NT2/D1 (cell line): ENCODE measurements at regions not wholly inside any gene's neighbourhood (a gene's known extent, or its start where the extent isn't known, plus 50 kb on each side); places are given as distances from the start of the nearest gene placed in this dataset.

ENCODE experiments used
- DNase-seq: peaks from one replicate; pipeline ENCODE4 v3.0.0-alpha.2; 2011; ENCODE audit warnings: low read depth, low spot score
- H3K27me3 ChIP-seq: 2 replicates; pipeline ENCODE4 v1.6.0; 2011; ENCODE audit warnings: mild to moderate bottlenecking; ENCODE audit not compliant: insufficient read length, insufficient read depth
- H3K36me3 ChIP-seq: 2 replicates; pipeline ENCODE4 v1.6.1; 2011; ENCODE audit warnings: mild to moderate bottlenecking, low read length, mixed read lengths; ENCODE audit not compliant: insufficient read depth, insufficient read length
- H3K4me1 ChIP-seq: 2 replicates; pipeline ENCODE4 v1.5.1; 2011; ENCODE audit not compliant: insufficient read depth, insufficient read length
- H3K4me3 ChIP-seq: 2 replicates; pipeline ENCODE4 v1.5.1; 2011; ENCODE audit warnings: low read depth; ENCODE audit not compliant: insufficient read length
- H3K9ac ChIP-seq: 2 replicates; pipeline ENCODE4 v1.6.0; 2011; ENCODE audit warnings: low read depth; ENCODE audit not compliant: insufficient read length
- H3K9me3 ChIP-seq: 2 replicates; pipeline ENCODE4 v1.5.1; 2011; ENCODE audit warnings: mild to moderate bottlenecking, low read length; ENCODE audit not compliant: insufficient read depth
- SUZ12 ChIP-seq: IDR thresholded peaks from 2 replicates; pipeline ENCODE4 v1.6.1; 2011; ENCODE audit not compliant: insufficient read length, insufficient read depth; ENCODE audit errors: extremely low read depth
- YY1 ChIP-seq: IDR thresholded peaks from 2 replicates; pipeline ENCODE4 v1.6.1; 2011; ENCODE audit not compliant: insufficient read length, insufficient read depth
- ZNF274 ChIP-seq: IDR thresholded peaks from 2 replicates; pipeline ENCODE4 v1.6.1; 2011; ENCODE audit warnings: mild to moderate bottlenecking, low read depth, low read length

DNA sequence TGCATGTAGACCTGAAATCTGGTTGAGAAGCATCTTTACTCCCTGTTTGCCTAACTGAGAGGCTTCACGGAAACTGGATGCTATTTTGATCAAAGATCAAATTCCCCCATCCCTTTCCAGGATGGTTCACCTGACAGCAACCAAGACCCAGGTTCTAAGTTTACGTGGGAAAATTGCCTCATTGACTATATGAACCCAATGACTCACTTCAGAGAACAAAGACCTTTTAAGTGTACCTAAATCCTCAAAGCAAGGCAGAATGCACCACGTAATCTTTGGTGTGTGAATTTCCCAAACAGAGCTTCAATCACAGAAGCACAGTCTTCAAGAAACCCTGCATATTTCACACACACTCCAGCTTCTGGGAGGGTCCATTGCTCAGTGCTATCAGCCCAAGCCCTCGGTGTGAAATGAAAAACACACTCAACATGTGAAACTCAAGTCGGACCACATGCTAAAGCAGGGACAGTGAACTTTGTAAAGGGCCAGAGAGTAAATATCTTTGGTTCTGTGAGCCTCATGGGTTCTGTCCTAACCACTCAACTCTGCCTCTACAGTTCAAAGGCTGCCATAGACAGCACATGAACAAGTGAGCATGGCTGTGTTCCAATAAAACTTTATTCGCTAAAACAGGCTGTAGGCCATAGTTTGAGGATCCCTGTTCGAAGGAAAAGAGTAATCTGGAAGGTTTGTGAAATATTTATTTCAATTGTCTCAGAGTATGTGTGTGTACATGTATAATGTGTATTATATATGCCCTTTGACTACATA lies 275.6 kb upstream of the FOXK1 start:
- Histone ChIP-seq H3K4me3 (no peak overlapping the region), H3K9me3 (no peaks in the 10 kb centered on the region; the same call in 1 of the 2 replicates), H3K4me1 (no peaks in the 10 kb centered on the region), H3K36me3 (no peaks in the 10 kb centered on the region), H3K9ac (no peak overlapping the region), H3K27me3 (peaks cover 12% of the 10 kb centered on the region)
- no peak for DNase-seq
- no peak for TF ChIP-seq YY1
- TF ChIP-seq ZNF274: no peak
- no peak for TF ChIP-seq SUZ12

DNA sequence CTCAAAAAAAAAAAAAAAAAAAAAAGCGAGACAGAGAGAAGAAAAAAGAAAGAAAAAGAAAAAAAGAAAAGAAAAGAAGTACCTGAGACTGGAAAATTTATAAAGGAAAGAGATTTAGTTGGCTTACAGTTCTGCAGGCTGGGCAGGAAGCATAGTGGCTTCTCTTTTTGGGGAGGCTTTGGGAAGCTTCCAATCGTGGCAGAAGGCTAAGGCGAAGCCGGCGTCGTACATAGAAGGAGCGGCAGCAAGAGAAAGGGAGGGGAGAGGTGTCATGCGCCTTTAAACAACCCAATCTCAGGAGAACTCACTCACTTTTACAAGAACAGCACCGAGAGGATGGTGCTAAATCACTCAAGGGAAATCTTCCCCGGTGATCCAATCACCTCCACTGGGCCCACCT lies 272.1 kb upstream of the FOXK1 start:
- no peak overlapping the region for H3K9ac ChIP-seq

DNA sequence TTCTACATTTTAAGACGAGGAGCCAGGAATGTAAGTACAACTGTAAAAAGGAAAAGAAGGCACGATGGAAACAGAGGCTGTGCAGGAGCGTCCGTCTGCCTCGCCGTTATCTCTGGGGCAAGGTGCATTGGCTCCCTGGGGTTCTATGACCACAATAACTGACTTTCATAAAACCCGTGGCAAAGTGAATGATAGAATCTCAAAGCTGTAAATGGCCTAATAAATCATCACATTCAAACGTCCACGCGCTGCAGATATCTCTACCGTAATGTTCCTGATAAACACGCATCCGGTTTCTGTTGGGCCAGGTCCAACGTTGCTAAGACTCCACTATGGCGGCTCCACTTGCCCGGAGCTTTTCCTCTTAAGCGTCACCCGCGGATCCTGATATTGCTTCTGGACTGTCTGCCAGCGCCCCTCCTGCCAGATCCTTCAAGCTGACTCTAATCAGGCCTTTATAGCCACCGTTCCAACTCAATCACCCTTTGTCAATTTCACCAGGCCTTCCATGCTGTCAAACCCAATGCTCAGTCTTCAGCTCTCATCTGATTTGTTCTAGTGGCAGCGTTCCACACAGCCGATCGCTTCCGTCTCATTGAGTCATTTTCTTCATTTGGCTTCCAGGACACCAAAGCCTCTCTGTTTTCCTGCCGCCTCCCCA lies 265.6 kb upstream of the FOXK1 start:
- H3K9me3 ChIP-seq: peaks cover 10% of the 10 kb centered on the region
- TF ChIP-seq SUZ12: no peak
- no peak for TF ChIP-seq YY1
- TF ChIP-seq ZNF274: no peak
- no peak overlapping the region for H3K9ac ChIP-seq
- no peaks in the 10 kb centered on the region for H3K27me3 ChIP-seq
- H3K4me3 ChIP-seq: no peak overlapping the region
- no peaks in the 10 kb centered on the region for H3K4me1 ChIP-seq
- DNase-seq: no peak
- H3K36me3 ChIP-seq: no peaks in the 10 kb centered on the region

More for the DNA sequence above, 272.1 kb upstream of the FOXK1 start:
- Histone ChIP-seq H3K4me1 (no peaks in the 10 kb centered on the region), H3K4me3 (no peak overlapping the region), H3K9me3 (no peaks in the 10 kb centered on the region), H3K27me3 (peaks cover 12% of the 10 kb centered on the region), H3K36me3 (no peaks in the 10 kb centered on the region)
- no peak for DNase-seq
- TF ChIP-seq SUZ12 (no peak), YY1 (no peak)

DNA sequence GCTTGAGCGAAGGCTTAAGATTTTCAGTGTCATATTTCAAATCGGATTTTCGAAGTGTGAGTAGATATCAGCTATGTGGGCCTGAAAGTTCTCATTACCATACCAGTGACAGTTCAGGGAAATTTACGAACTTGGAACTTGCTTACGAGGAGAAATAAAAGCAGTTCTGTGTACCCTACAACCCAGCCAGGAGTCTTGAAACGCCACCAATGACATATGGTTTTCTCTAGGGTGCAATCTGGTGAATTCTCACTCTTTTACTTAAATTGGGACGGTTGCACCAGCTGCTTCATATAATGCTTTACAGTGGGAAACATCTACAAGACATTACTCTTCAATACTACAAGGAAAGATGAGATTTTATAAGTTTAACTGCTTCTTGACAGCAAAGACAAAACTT lies 253.6 kb upstream of the FOXK1 start:
- Histone ChIP-seq H3K9me3 (peaks cover 2% of the 10 kb centered on the region; the same call in 1 of the 2 replicates), H3K9ac (no peak overlapping the region), H3K4me1 (no peaks in the 10 kb centered on the region), H3K27me3 (no peaks in the 10 kb centered on the region), H3K36me3 (no peaks in the 10 kb centered on the region), H3K4me3 (no peak overlapping the region)
- no peak for TF ChIP-seq SUZ12
- no peak for TF ChIP-seq YY1
- no peak for TF ChIP-seq ZNF274
- no peak for DNase-seq

DNA sequence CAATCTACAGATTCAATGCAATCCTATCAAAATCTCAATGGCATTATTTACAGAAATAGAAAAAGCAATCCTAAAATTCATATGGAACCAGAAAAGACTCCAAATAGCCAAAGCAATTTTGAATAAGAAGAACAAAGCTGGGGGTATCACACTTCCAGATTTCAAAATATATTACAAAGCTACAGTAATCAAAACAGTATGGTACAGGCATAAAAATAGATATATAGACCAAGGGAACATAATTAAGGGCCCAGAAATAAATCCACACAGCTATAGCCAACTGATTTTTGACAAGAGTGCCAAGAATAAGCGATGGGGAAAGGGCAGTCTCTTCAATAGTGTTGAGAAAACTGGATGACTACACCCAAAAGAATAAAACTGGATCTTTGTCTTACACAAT lies 251.9 kb upstream of the FOXK1 start:
- TF ChIP-seq SUZ12: no peak
- no peak for DNase-seq

DNA sequence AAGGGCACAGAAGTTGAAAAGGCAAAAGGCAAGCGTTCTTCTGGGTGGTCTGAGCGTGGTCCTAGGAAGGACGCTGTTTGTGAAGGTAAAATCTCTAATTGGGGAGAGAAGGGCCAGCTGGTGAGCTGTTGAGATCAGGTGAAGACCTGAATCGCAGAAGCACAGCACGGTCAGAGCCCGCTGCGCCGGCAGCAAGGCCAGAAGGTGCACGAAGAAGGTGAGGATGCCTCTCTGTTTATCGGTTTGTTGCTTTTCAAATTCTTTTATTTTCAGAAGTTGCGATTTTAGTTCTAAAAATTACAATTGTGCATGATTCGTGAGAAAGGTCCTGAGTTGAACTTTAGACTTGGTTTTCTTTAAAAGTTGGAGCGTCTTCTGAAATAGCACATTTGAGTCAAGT lies 247.8 kb upstream of the FOXK1 start:
- Histone ChIP-seq H3K9ac (no peak overlapping the region), H3K36me3 (no peaks in the 10 kb centered on the region), H3K27me3 (no peaks in the 10 kb centered on the region), H3K4me1 (no peaks in the 10 kb centered on the region), H3K4me3 (no peak overlapping the region), H3K9me3 (no peaks in the 10 kb centered on the region)
- no peak for DNase-seq
- TF ChIP-seq YY1: no peak
- TF ChIP-seq SUZ12: no peak
- no peak for TF ChIP-seq ZNF274

More for the DNA sequence above, 251.9 kb upstream of the FOXK1 start:
- Histone ChIP-seq H3K4me3 (no peak overlapping the region), H3K9ac (no peak overlapping the region), H3K27me3 (no peaks in the 10 kb centered on the region), H3K9me3 (no peaks in the 10 kb centered on the region), H3K4me1 (no peaks in the 10 kb centered on the region), H3K36me3 (no peaks in the 10 kb centered on the region)

DNA sequence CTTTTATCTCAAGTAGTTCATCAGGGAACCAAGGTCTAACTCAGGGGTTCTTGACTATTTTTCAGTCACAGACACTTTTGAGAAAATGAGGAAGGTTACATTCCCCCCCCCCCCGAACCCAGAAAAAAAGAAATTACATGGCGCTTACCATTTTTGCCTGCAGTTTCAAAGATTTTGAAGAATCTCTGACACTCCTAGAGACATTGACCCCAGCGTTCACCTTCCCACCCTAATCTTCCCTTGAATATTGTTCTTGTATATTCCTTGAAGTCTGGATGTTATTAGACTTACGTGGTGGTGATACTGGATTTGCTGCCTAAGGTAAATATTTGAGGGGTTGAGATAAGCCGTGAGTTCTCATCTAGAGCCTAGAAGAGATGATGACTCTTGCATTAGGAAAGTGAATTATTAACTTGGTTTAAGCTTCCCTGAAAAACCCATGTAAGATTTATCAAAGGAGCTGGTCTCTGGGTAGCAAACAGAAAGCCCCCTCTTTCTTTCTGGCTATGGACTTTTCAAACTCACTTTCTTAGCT lies 245.7 kb upstream of the FOXK1 start:
- Histone ChIP-seq H3K9me3 (no peaks in the 10 kb centered on the region), H3K9ac (no peak overlapping the region), H3K4me3 (no peak overlapping the region), H3K4me1 (no peaks in the 10 kb centered on the region), H3K27me3 (no peaks in the 10 kb centered on the region), H3K36me3 (no peaks in the 10 kb centered on the region)
- TF ChIP-seq ZNF274: no peak
- TF ChIP-seq SUZ12: no peak
- TF ChIP-seq YY1: no peak
- DNase-seq: no peak
